Tibial nerve (tissue), 3 donors: ENCODE measurements at regions not wholly inside any gene's neighbourhood (a gene's known extent, or its start where the extent isn't known, plus 50 kb on each side); places are given as distances from the start of the nearest gene placed in this dataset.

Experiments
- CTCF ChIP-seq, 5 experiments: fragments of 200-600 bp in 3 of 5; fragments of 450-650 bp in 2 of 5; sonication (generic) in 3 of 5; IDR thresholded peaks; one replicate each; pipeline ENCODE4 v1.5.1; 2016 to 2019; ENCODE audit warnings: antibody characterized with exemption in 5 of 5, mild to moderate bottlenecking in 3 of 5, moderate library complexity in 2 of 5
- POLR2A ChIP-seq, 2 donors: fragments of 450-650 bp; IDR thresholded peaks; one replicate each; pipeline ENCODE4 v1.6.1; 2017; ENCODE audit warnings: antibody characterized with exemption in 2 of 2, mild to moderate bottlenecking in 2 of 2, moderate library complexity in 2 of 2

- TF ChIP-seq CTCF (IDR thresholded peaks at IDR 0.05): no peak
- no peak for TF ChIP-seq POLR2A (IDR thresholded peaks at IDR 0.05)
Observed at GRCh38 chr1:214939180-214939579, 143.4 kb upstream of the KCNK2 start.
